Stimulated activated CD4-positive, alpha-beta T cell treated with anti-CD3 and anti-CD28 coated beads, Interleukin-1b, Interleukin-23, amount 100 ng/mL, for 48 hours (primary cell): ENCODE measurements at regions not wholly inside any gene's neighbourhood (a gene's known extent, or its start where the extent isn't known, plus 50 kb on each side); places are given as distances from the start of the nearest gene placed in this dataset.

Experiments
- DNase-seq: peaks from one replicate; pipeline ENCODE4 v3.0.0-alpha.2; 2020

- no peak for DNase-seq
Measured at GRCh38 chr2:425243-425642, 137.4 kb upstream of the ALKAL2 start.

- DNase-seq = no peak
Measured at GRCh38 chr2:424306-425171, 136.6 kb upstream of the ALKAL2 start.

- no peak for DNase-seq
Measured at GRCh38 chr2:423479-423878, 135.6 kb upstream of the ALKAL2 start.

GRCh38 chr2:422676-423435, 135.0 kb upstream of the ALKAL2 start:
- no peak for DNase-seq

- DNase-seq = no peak
Measured at GRCh38 chr2:421406-421805, 133.5 kb upstream of the ALKAL2 start.

GRCh38 chr2:419687-420317, 131.9 kb upstream of the ALKAL2 start:
- no peak for DNase-seq

GRCh38 chr2:417662-418061, 129.8 kb upstream of the ALKAL2 start:
- no peak for DNase-seq

GRCh38 chr2:417006-417405, 129.1 kb upstream of the ALKAL2 start:
- no peak for DNase-seq

GRCh38 chr2:415986-416610, 128.2 kb upstream of the ALKAL2 start:
- DNase-seq = no peak

GRCh38 chr2:409523-409922, 121.6 kb upstream of the ALKAL2 start:
- DNase-seq = no peak

- no peak for DNase-seq
Measured at GRCh38 chr2:407630-408029, 119.7 kb upstream of the ALKAL2 start.

GRCh38 chr2:406876-407275, 119.0 kb upstream of the ALKAL2 start:
- no peak for DNase-seq

GRCh38 chr2:406231-406630, 118.3 kb upstream of the ALKAL2 start:
- DNase-seq = no peak

- no peak for DNase-seq
Measured at GRCh38 chr2:404581-404980, 116.7 kb upstream of the ALKAL2 start.

- DNase-seq = no peak
Measured at GRCh38 chr2:403682-404081, 115.8 kb upstream of the ALKAL2 start.

GRCh38 chr2:402721-403120, 114.8 kb upstream of the ALKAL2 start:
- DNase-seq = no peak

GRCh38 chr2:402206-402605, 114.3 kb upstream of the ALKAL2 start:
- no peak for DNase-seq

- DNase-seq = no peak
Measured at GRCh38 chr2:401019-401679, 113.3 kb upstream of the ALKAL2 start.

GRCh38 chr2:397926-398325, 110.0 kb upstream of the ALKAL2 start:
- no peak for DNase-seq

- no peak for DNase-seq
Measured at GRCh38 chr2:397521-397920, 109.6 kb upstream of the ALKAL2 start.

GRCh38 chr2:396903-397302, 109.0 kb upstream of the ALKAL2 start:
- DNase-seq = no peak

GRCh38 chr2:395886-396285, 108.0 kb upstream of the ALKAL2 start:
- DNase-seq = no peak
